ENCODE measurements at regions not wholly inside any gene's neighbourhood (a gene's known extent, or its start where the extent isn't known, plus 50 kb on each side); places are given as distances from the start of the nearest gene placed in this dataset.

DNA sequence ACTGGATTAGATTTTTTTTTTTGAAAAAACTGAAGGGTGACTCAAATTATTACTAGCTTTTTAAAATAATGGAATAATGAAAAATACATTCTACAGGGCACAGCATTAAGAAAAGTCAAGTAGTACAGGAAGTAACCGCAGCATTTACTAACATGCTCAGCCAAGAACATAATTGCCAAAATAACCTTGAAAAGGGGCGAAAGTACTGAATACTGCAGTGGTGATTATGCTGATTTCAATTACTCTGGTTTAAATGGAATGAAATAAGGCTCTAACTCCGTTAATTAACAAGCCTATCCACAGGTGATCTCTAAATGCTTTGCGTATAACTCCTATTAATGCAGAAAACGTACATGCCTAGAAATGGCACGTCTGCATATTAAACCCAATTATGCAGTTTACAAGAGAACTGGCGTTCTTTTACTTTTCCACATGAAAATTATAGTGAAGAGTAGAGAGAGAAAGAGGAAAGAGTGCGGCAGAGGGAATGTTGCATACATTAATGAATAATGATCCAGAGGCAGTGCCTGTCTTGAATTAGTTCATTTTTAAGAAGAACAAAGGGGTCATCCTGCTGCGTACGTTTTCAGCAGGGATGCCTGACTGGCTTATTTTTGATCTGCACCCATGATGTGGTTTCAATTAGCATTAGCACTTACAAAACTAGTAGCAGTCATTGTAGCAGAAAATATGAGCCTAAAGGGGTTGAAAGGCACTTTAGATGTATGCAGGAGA, 612.4 kb downstream of the NYAP2 start:
- TF ChIP-seq, protein P1, sequence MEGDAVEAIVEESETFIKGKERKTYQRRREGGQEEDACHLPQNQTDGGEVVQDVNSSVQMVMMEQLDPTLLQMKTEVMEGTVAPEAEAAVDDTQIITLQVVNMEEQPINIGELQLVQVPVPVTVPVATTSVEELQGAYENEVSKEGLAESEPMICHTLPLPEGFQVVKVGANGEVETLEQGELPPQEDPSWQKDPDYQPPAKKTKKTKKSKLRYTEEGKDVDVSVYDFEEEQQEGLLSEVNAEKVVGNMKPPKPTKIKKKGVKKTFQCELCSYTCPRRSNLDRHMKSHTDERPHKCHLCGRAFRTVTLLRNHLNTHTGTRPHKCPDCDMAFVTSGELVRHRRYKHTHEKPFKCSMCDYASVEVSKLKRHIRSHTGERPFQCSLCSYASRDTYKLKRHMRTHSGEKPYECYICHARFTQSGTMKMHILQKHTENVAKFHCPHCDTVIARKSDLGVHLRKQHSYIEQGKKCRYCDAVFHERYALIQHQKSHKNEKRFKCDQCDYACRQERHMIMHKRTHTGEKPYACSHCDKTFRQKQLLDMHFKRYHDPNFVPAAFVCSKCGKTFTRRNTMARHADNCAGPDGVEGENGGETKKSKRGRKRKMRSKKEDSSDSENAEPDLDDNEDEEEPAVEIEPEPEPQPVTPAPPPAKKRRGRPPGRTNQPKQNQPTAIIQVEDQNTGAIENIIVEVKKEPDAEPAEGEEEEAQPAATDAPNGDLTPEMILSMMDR (IDR thresholded peaks at IDR 0.05; ENCODE audit: unreplicated experiment), result no peak
- H3K9me3 Mint-ChIP-seq (ENCODE audit: low read depth, unreplicated experiment), result no peaks in the 10 kb centered on the region
- no peak overlapping the region for H3K27ac Mint-ChIP-seq (ENCODE audit: unreplicated experiment)
- intact Hi-C loops (cut with micrococcal nuclease; ENCODE audit: unreplicated experiment), result no loop called here
- no peaks in the 10 kb centered on the region for H3K36me3 Mint-ChIP-seq (ENCODE audit: insufficient read depth, unreplicated experiment)
- CTCF ChIA-PET, result no interaction called here
- H3K27me3 Mint-ChIP-seq (ENCODE audit: unreplicated experiment), result no peaks in the 10 kb centered on the region
- BruUV-seq (replicated peaks), result no TSS peak
- H3K4me1 Mint-ChIP-seq (ENCODE audit: low read depth, unreplicated experiment), result no peaks in the 10 kb centered on the region
- H3K4me3 Mint-ChIP-seq (ENCODE audit: low read depth, unreplicated experiment), result no peak overlapping the region
- DNase-seq, result no peak

DNA sequence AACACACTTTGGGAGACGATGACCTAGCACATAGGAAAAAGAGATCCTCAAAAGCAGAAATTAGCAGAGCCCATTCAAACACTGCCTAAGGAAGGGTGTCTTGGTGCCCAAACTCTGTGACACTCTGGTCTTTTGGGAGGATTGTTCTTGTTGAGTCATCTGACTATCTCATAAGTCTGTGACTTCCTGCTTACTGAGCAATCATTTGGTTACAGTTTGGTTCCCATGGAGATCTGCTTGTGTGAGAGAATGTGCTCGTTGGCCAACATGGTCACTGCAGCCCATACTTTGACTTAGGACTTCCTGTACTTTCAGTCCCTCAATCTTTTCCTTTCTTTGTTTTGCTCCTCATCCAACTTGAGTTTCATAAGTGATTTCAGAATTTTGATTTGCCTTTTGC, 602.9 kb downstream of the NYAP2 start:
- H3K4me1 Mint-ChIP-seq (ENCODE audit: low read depth, unreplicated experiment), result no peaks in the 10 kb centered on the region
- CTCF ChIA-PET, result no interaction called here
- H3K4me3 Mint-ChIP-seq (ENCODE audit: low read depth, unreplicated experiment), result no peak overlapping the region
- no peak for DNase-seq
- H3K36me3 Mint-ChIP-seq (ENCODE audit: insufficient read depth, unreplicated experiment), result no peaks in the 10 kb centered on the region
- no peaks in the 10 kb centered on the region for H3K9me3 Mint-ChIP-seq (ENCODE audit: low read depth, unreplicated experiment)
- TF ChIP-seq, protein P1 (IDR thresholded peaks at IDR 0.05; ENCODE audit: unreplicated experiment), result no peak
- H3K27ac Mint-ChIP-seq (ENCODE audit: unreplicated experiment), result no peak overlapping the region
- H3K27me3 Mint-ChIP-seq (ENCODE audit: unreplicated experiment), result no peaks in the 10 kb centered on the region
- intact Hi-C loops (cut with micrococcal nuclease; ENCODE audit: unreplicated experiment), result no loop called here
- no TSS peak for BruUV-seq (replicated peaks)

DNA sequence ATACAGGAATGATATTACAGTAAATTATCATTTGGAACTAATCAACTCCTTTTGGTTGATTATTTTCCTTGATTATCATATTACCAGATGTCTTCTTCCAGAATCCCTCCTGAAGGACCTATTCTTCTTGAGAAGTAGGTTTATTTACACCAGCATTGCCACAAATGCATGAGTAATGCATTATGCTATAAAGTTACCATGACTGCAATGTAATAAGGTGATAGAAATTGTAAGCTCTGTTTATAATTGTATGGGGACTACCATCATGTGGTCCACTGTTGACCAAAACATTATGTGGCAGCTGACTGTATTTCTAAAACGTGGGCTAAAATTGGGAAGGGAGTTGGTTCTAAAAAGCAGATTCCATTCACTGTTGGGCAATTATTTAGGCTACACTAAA, 602.2 kb downstream of the NYAP2 start:
- BruUV-seq (replicated peaks), result no TSS peak
- no peak for DNase-seq
- intact Hi-C loops (cut with micrococcal nuclease; ENCODE audit: unreplicated experiment), result no loop called here
- H3K36me3 Mint-ChIP-seq (ENCODE audit: insufficient read depth, unreplicated experiment), result no peaks in the 10 kb centered on the region
- no peaks in the 10 kb centered on the region for H3K4me1 Mint-ChIP-seq (ENCODE audit: low read depth, unreplicated experiment)
- no peaks in the 10 kb centered on the region for H3K9me3 Mint-ChIP-seq (ENCODE audit: low read depth, unreplicated experiment)
- TF ChIP-seq, protein P1 (IDR thresholded peaks at IDR 0.05; ENCODE audit: unreplicated experiment), result no peak
- CTCF ChIA-PET, result no interaction called here
- H3K27me3 Mint-ChIP-seq (ENCODE audit: unreplicated experiment), result no peaks in the 10 kb centered on the region
- no peak overlapping the region for H3K27ac Mint-ChIP-seq (ENCODE audit: unreplicated experiment)
- no peak overlapping the region for H3K4me3 Mint-ChIP-seq (ENCODE audit: low read depth, unreplicated experiment)

DNA sequence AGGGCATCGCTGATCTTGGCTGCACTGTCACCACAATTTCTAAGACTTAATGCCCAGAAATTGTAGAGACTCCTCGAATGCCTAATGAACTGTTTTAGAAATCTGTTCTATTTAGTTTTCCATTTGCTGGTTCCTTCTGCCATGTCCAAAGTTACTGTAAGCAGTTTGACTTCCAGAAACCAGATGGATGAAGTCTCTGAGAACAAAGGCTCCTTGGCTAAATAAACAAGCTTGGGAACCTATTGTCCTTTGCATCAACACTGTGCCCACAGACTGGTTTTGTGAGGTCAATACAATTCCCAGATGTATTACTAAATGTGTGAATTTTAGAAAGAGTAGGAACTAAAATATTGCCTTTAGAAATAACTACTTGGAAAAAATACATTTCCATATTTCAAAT, 600.2 kb downstream of the NYAP2 start:
- intact Hi-C loops (cut with micrococcal nuclease; ENCODE audit: unreplicated experiment), result no loop called here
- Mint-ChIP-seq H3K27me3 (ENCODE audit: unreplicated experiment) (no peaks in the 10 kb centered on the region), H3K27ac (ENCODE audit: unreplicated experiment) (no peak overlapping the region), H3K4me1 (ENCODE audit: low read depth, unreplicated experiment) (peaks cover 8% of the 10 kb centered on the region), H3K9me3 (ENCODE audit: low read depth, unreplicated experiment) (no peaks in the 10 kb centered on the region), H3K4me3 (ENCODE audit: low read depth, unreplicated experiment) (no peak overlapping the region), H3K36me3 (ENCODE audit: insufficient read depth, unreplicated experiment) (no peaks in the 10 kb centered on the region)
- TF ChIP-seq, protein P1 (IDR thresholded peaks at IDR 0.05; ENCODE audit: unreplicated experiment), result no peak
- CTCF ChIA-PET, result no interaction called here
- DNase-seq, result no peak
- no TSS peak for BruUV-seq (replicated peaks)

Measured in Calu3 (cell line).